ENCODE measurements at regions not wholly inside any gene's neighbourhood (a gene's known extent, or its start where the extent isn't known, plus 50 kb on each side); places are given as distances from the start of the nearest gene placed in this dataset.

GRCh38 chr6:167437888-167438484 is 113.1 kb downstream of the TTLL2 start:
- intact Hi-C loops (cut with micrococcal nuclease) = no loop called here
- no peak for DNase-seq (ENCODE audit: low spot score)
- Mint-ChIP-seq H3K4me3 (no peak overlapping the region), H3K36me3 (ENCODE audit: low read depth) (no peaks in the 10 kb centered on the region), H3K4me1 (ENCODE audit: low read depth) (no peaks in the 10 kb centered on the region), H3K27me3 (ENCODE audit: insufficient read depth) (peaks cover 2% of the 10 kb centered on the region), H3K27ac (no peak overlapping the region), H3K9me3 (no peaks in the 10 kb centered on the region)

DNA sequence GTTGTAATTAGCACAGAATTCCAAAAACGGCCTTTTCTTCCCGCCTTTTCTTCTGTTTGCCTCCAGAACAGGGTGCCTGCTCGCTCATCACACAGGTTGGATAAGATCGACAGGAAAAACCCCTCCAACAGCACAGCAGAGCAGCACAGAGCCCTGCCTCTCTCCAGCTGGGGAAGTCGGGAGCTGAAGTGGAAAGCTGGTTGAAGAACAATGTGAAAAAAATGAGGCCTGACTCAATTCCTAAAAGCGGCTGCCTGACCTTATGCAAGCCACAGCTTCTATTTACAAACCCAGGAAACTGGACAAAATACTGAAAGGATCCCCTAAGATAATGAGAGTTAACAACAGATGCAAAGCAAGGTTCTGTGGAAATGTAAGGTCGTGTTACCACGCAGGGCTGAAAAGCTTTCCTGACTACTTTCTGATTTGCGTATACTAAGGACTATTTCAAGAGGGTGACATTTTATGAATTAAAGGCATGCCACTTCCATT is 116.9 kb downstream of the TTLL2 start:
- no peaks in the 10 kb centered on the region for H3K36me3 Mint-ChIP-seq (ENCODE audit: low read depth)
- no peak for DNase-seq (ENCODE audit: low spot score)
- no peaks in the 10 kb centered on the region for H3K9me3 Mint-ChIP-seq
- H3K4me3 Mint-ChIP-seq = no peak overlapping the region
- peaks cover 5% of the 10 kb centered on the region for H3K27me3 Mint-ChIP-seq (ENCODE audit: insufficient read depth)
- H3K27ac Mint-ChIP-seq = no peak overlapping the region
- H3K4me1 Mint-ChIP-seq (ENCODE audit: low read depth) = no peaks in the 10 kb centered on the region
- intact Hi-C loops (cut with micrococcal nuclease) = no loop called here

DNA sequence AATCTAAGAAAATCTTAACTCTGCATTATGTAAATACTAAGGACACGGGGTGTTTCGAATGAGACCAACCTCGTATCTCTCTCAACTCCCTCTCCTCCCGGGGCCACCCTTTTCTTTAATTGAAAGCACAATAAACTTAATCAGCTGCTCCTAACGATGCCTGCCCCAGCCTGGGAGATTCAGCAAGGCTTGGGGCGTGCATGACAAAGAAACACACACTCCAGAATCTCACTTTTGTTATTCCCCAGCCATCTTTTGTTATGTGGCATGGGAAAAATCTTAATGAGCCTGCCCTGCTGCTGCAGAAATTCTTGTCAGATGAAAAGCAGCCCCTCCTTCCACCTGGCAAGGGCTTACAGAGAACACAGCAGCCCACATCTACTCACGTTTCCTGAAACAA is 117.4 kb downstream of the TTLL2 start:
- DNase-seq (ENCODE audit: low spot score) = no peak
- H3K9me3 Mint-ChIP-seq = no peaks in the 10 kb centered on the region
- no peak overlapping the region for H3K27ac Mint-ChIP-seq
- no peak overlapping the region for H3K4me3 Mint-ChIP-seq
- intact Hi-C loops (cut with micrococcal nuclease) = no loop called here
- H3K27me3 Mint-ChIP-seq (ENCODE audit: insufficient read depth) = peaks cover 4% of the 10 kb centered on the region
- no peaks in the 10 kb centered on the region for H3K4me1 Mint-ChIP-seq (ENCODE audit: low read depth)
- no peaks in the 10 kb centered on the region for H3K36me3 Mint-ChIP-seq (ENCODE audit: low read depth)

DNA sequence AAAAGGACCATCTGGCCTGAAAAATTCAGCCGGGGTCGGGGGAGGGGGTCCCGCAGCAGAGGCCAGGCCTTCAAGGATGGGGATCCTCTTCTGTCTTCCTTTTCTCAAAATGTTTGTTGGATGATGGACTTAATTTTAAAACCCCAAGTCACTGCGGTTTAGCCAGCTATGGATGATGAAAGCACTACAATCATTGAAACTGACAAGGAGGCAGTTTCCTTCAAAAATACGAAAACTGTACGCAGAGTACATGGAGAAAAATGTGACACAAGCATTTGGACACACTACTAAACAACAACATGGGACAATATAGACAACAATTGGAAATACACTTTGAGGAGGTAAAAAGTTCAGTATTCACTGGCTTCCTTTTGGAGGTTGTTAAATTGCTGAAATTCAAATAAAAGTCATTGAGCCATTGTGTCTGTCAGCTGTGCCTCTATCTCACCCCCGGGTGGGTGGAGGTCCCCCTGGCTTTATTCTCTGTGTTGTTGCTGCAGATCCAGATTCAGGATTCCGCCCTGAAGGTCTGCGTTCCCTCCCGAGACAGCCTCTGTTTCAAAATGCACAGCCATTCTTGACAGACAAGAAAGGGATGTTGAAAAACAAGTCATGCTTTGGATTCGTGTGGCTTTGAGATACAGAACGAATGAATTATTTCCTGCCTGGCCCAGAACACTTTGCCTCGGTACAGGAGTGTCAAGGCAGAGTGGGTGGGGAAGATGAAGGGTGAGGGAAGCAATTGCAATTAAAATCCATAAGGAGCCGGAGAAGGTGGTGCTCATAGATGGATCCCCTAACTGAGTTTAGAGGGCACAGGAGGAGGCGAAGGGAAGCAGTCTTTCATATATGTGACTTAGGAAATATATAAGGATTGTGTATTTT is 118.2 kb downstream of the TTLL2 start:
- no peaks in the 10 kb centered on the region for H3K36me3 Mint-ChIP-seq (ENCODE audit: low read depth)

DNA sequence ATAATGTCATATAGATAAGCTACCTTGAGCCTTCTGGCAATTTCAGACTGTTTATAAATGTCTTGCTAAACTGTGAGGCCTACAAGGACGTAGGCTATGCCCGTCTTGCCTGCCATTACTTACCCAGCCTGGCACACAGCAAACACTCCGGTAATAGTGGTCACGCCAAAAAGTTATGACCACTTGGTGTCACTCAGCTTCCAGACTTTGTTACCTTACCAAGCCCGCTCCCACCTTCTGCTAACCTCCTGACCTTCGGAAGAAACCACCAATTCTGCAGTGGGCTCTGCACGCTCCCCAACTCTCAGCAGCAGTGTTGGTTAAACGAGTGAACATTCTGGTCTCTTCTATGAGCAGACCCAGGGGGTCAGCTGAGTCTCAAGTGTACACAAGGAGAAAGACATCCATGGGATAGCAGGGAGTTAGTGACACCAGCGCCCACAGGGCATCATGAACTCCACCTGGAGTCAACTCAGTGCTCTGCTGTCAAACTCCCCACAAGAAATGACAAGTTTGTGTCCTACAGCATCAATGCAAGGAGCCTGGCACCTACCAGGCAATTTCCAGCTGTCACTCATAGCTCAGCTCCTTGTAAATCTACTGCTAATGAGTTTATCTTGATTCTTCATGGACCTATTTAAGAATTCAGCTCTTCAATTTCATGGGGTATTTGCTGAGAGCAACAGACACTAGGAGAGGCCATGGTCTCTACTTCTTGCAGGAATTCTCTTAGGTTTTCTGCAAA is 119.9 kb downstream of the TTLL2 start:
- no peaks in the 10 kb centered on the region for H3K9me3 Mint-ChIP-seq
- no peaks in the 10 kb centered on the region for H3K4me1 Mint-ChIP-seq (ENCODE audit: low read depth)
- DNase-seq (ENCODE audit: low spot score) = no peak
- no peak overlapping the region for H3K4me3 Mint-ChIP-seq
- H3K27me3 Mint-ChIP-seq (ENCODE audit: insufficient read depth) = peaks cover 3% of the 10 kb centered on the region
- intact Hi-C loops (cut with micrococcal nuclease) = no loop called here
- H3K27ac Mint-ChIP-seq = no peak overlapping the region
- no peaks in the 10 kb centered on the region for H3K36me3 Mint-ChIP-seq (ENCODE audit: low read depth)

More for the DNA sequence above, 118.2 kb downstream of the TTLL2 start:
- Mint-ChIP-seq H3K27ac (no peak overlapping the region), H3K9me3 (no peaks in the 10 kb centered on the region), H3K4me3 (no peak overlapping the region), H3K4me1 (ENCODE audit: low read depth) (no peaks in the 10 kb centered on the region), H3K27me3 (ENCODE audit: insufficient read depth) (peaks cover 3% of the 10 kb centered on the region)
- DNase-seq (ENCODE audit: low spot score) = no peak
- intact Hi-C loops (cut with micrococcal nuclease) = no loop called here

GRCh38 chr6:167445568-167445967 is 120.7 kb downstream of the TTLL2 start:
- H3K27me3 Mint-ChIP-seq (ENCODE audit: insufficient read depth) = peaks cover 3% of the 10 kb centered on the region
- DNase-seq (ENCODE audit: low spot score) = no peak
- no peaks in the 10 kb centered on the region for H3K36me3 Mint-ChIP-seq (ENCODE audit: low read depth)
- H3K4me1 Mint-ChIP-seq (ENCODE audit: low read depth) = no peaks in the 10 kb centered on the region
- H3K4me3 Mint-ChIP-seq = no peak overlapping the region
- H3K27ac Mint-ChIP-seq = no peak overlapping the region
- intact Hi-C loops (cut with micrococcal nuclease) = no loop called here
- H3K9me3 Mint-ChIP-seq = no peaks in the 10 kb centered on the region

- intact Hi-C loops (cut with micrococcal nuclease) = no loop called here
- H3K4me3 Mint-ChIP-seq = no peak overlapping the region
- DNase-seq (ENCODE audit: low spot score) = no peak
- H3K4me1 Mint-ChIP-seq (ENCODE audit: low read depth) = no peaks in the 10 kb centered on the region
- H3K9me3 Mint-ChIP-seq = no peaks in the 10 kb centered on the region
- H3K27ac Mint-ChIP-seq = no peak overlapping the region
- peaks cover 3% of the 10 kb centered on the region for H3K27me3 Mint-ChIP-seq (ENCODE audit: insufficient read depth)
- no peaks in the 10 kb centered on the region for H3K36me3 Mint-ChIP-seq (ENCODE audit: low read depth)
These were observed 121.2 kb downstream of the TTLL2 start for GRCh38 chr6:167446046-167446445.

GRCh38 chr6:167446971-167447370 is 122.1 kb downstream of the TTLL2 start:
- H3K27me3 Mint-ChIP-seq (ENCODE audit: insufficient read depth) = peaks cover 3% of the 10 kb centered on the region
- no peak overlapping the region for H3K4me3 Mint-ChIP-seq
- intact Hi-C loops (cut with micrococcal nuclease) = no loop called here
- H3K27ac Mint-ChIP-seq = no peak overlapping the region
- H3K4me1 Mint-ChIP-seq (ENCODE audit: low read depth) = no peaks in the 10 kb centered on the region
- H3K36me3 Mint-ChIP-seq (ENCODE audit: low read depth) = no peaks in the 10 kb centered on the region
- no peaks in the 10 kb centered on the region for H3K9me3 Mint-ChIP-seq
- DNase-seq (ENCODE audit: low spot score) = no peak

DNA sequence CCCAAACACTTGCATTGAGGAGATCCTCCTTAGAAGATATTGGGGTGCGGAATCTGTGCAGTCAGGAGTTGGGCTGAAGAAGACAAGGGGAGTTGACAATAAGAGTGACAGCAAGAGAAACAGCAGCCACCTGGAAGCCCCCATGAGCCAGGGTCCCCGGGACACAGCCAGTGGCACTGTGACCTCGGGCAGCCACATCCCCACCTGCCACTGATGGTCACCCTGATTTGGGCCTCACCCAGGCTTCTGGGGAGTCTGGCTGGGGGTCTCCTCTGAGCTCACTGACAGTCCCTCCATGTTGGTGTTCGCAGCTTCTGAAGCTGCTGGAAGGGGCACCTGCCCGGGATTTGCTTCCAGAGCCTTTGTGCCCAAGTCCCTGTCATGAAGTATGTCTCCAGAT is 123.5 kb downstream of the TTLL2 start:
- Mint-ChIP-seq H3K4me3 (no peak overlapping the region), H3K9me3 (no peaks in the 10 kb centered on the region), H3K27ac (no peak overlapping the region), H3K36me3 (ENCODE audit: low read depth) (no peaks in the 10 kb centered on the region), H3K4me1 (ENCODE audit: low read depth) (no peaks in the 10 kb centered on the region), H3K27me3 (ENCODE audit: insufficient read depth) (peaks cover 3% of the 10 kb centered on the region)
- DNase-seq (ENCODE audit: low spot score) = no peak
- intact Hi-C loops (cut with micrococcal nuclease) = no loop called here

GRCh38 chr6:167449094-167449861 is 124.4 kb downstream of the TTLL2 start:
- no peaks in the 10 kb centered on the region for H3K36me3 Mint-ChIP-seq (ENCODE audit: low read depth)
- no peak overlapping the region for H3K4me3 Mint-ChIP-seq
- H3K27ac Mint-ChIP-seq = no peak overlapping the region
- H3K4me1 Mint-ChIP-seq (ENCODE audit: low read depth) = no peaks in the 10 kb centered on the region
- H3K27me3 Mint-ChIP-seq (ENCODE audit: insufficient read depth) = peaks cover 3% of the 10 kb centered on the region
- no peaks in the 10 kb centered on the region for H3K9me3 Mint-ChIP-seq
- intact Hi-C loops (cut with micrococcal nuclease) = no loop called here
- no peak for DNase-seq (ENCODE audit: low spot score)

DNA sequence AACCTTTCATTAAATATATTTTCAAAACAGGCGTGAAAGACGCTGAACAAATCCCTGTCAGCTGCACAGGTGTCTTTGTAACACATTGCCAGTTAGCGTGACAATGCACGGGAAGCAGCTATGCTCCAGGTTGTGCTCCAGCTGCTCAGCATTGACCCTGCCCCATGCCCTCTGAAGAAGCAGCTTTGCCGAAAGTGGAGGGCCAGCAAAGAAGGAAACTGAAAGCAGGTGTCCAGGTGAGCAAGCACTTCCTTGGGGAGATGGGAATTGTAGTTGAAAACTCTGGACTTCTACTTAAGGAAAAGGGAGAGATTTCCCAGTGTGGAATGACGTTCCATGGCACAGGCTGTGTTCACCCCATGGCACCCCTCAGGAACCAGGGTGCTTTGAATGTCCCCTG is 125.7 kb downstream of the TTLL2 start:
- no peaks in the 10 kb centered on the region for H3K4me1 Mint-ChIP-seq (ENCODE audit: low read depth)
- H3K9me3 Mint-ChIP-seq = no peaks in the 10 kb centered on the region
- no peak overlapping the region for H3K27ac Mint-ChIP-seq
- DNase-seq (ENCODE audit: low spot score) = no peak
- no peaks in the 10 kb centered on the region for H3K36me3 Mint-ChIP-seq (ENCODE audit: low read depth)
- no peaks in the 10 kb centered on the region for H3K27me3 Mint-ChIP-seq (ENCODE audit: insufficient read depth)
- intact Hi-C loops (cut with micrococcal nuclease) = no loop called here
- H3K4me3 Mint-ChIP-seq = no peak overlapping the region

DNA sequence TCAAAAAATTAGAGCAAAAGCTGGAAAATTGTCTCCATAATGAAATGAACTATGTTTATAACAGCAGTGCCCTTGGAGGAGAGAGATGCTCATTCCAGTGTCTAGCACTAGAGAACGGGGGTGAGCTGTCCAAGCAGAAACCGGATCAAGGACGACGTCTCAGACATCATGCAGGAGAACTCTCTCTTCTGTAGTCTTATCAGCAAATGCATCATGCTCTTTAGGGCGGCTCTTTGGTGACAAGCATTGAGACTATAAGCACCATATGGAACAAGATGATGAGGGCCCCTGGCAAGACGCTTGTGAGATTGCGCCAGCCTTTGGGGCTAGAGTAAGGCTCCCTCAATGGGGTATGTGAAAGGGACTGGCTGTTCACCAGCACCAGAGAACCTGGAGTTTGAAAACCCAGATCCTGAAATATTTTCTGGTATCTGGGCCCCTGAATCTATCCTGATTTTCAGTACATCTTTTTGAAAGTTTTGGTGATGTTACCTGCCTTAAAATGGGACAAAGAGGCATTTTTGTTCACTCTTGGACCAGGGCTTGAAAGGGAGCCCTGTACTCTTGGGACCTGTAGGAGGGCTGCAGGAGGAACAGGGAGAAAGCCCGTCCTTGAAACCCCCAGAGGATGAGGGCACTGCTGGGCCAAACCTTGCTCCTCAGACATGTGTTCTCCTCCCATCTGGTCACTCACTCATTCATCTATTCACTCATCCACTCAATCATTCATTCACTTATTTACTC is 127.6 kb downstream of the TTLL2 start:
- H3K27ac Mint-ChIP-seq = no peak overlapping the region

More for the DNA sequence above, 127.6 kb downstream of the TTLL2 start:
- H3K36me3 Mint-ChIP-seq (ENCODE audit: low read depth) = no peaks in the 10 kb centered on the region
- no peaks in the 10 kb centered on the region for H3K9me3 Mint-ChIP-seq
- H3K4me3 Mint-ChIP-seq = no peak overlapping the region
- no peaks in the 10 kb centered on the region for H3K4me1 Mint-ChIP-seq (ENCODE audit: low read depth)
- H3K27me3 Mint-ChIP-seq (ENCODE audit: insufficient read depth) = peaks cover 4% of the 10 kb centered on the region
- intact Hi-C loops (cut with micrococcal nuclease) = no loop called here
- DNase-seq (ENCODE audit: low spot score) = no peak
